ENCODE measurements at regions not wholly inside any gene's neighbourhood (a gene's known extent, or its start where the extent isn't known, plus 50 kb on each side); places are given as distances from the start of the nearest gene placed in this dataset.

DNA sequence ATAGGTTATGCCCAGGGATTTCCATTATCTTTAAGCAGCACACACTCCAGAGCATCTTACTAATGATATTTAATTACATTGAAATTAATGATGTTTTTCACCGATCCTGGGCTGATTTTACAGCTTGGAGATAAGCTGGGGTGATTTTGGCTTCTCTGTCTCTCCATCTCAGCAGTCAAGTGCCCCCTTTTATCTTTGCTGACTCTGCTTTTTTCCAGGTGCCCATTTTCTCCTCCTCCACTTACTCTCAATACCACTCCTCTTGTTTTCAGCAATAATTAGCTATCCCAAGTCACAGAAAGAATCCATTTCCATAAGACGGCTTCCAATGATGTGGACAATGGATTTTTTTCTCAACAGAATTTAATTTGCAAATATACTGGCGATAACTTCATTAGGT is 266.7 kb downstream of the GBA3 start:
- no peak for TF ChIP-seq SP1 (CRISPR knock-in tag; IDR thresholded peaks at IDR 0.05)
- TF ChIP-seq ZNF217 (CRISPR knock-in tag; IDR thresholded peaks at IDR 0.05), result no peak
- no peak for TF ChIP-seq RBM17 (IDR thresholded peaks at IDR 0.05; ENCODE audit: borderline replicate concordance, low read depth, low read length)
- no peak for TF ChIP-seq ZNF274 (IDR thresholded peaks at IDR 0.05; ENCODE audit: borderline replicate concordance, low read depth, low read length)
- TF ChIP-seq MTA1 (IDR thresholded peaks at IDR 0.05; ENCODE audit: borderline replicate concordance), result no peak
- TF ChIP-seq, protein P1, sequence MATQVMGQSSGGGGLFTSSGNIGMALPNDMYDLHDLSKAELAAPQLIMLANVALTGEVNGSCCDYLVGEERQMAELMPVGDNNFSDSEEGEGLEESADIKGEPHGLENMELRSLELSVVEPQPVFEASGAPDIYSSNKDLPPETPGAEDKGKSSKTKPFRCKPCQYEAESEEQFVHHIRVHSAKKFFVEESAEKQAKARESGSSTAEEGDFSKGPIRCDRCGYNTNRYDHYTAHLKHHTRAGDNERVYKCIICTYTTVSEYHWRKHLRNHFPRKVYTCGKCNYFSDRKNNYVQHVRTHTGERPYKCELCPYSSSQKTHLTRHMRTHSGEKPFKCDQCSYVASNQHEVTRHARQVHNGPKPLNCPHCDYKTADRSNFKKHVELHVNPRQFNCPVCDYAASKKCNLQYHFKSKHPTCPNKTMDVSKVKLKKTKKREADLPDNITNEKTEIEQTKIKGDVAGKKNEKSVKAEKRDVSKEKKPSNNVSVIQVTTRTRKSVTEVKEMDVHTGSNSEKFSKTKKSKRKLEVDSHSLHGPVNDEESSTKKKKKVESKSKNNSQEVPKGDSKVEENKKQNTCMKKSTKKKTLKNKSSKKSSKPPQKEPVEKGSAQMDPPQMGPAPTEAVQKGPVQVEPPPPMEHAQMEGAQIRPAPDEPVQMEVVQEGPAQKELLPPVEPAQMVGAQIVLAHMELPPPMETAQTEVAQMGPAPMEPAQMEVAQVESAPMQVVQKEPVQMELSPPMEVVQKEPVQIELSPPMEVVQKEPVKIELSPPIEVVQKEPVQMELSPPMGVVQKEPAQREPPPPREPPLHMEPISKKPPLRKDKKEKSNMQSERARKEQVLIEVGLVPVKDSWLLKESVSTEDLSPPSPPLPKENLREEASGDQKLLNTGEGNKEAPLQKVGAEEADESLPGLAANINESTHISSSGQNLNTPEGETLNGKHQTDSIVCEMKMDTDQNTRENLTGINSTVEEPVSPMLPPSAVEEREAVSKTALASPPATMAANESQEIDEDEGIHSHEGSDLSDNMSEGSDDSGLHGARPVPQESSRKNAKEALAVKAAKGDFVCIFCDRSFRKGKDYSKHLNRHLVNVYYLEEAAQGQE (IDR thresholded peaks at IDR 0.05; ENCODE audit: borderline replicate concordance), result no peak
- TF ChIP-seq, protein P1 (CRISPR knock-in tag; IDR thresholded peaks at IDR 0.05; ENCODE audit: low read depth), result no peak
- TF ChIP-seq, protein P2, sequence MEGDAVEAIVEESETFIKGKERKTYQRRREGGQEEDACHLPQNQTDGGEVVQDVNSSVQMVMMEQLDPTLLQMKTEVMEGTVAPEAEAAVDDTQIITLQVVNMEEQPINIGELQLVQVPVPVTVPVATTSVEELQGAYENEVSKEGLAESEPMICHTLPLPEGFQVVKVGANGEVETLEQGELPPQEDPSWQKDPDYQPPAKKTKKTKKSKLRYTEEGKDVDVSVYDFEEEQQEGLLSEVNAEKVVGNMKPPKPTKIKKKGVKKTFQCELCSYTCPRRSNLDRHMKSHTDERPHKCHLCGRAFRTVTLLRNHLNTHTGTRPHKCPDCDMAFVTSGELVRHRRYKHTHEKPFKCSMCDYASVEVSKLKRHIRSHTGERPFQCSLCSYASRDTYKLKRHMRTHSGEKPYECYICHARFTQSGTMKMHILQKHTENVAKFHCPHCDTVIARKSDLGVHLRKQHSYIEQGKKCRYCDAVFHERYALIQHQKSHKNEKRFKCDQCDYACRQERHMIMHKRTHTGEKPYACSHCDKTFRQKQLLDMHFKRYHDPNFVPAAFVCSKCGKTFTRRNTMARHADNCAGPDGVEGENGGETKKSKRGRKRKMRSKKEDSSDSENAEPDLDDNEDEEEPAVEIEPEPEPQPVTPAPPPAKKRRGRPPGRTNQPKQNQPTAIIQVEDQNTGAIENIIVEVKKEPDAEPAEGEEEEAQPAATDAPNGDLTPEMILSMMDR (IDR thresholded peaks at IDR 0.05 in 2 of 3, conservative IDR thresholded peaks at IDR 0.05 in 1 of 3; ENCODE audit: insufficient read depth in 2 of 3, low read depth in 1 of 3, low read length in 3 of 3), result no peak

Data from K562 (cell line).